Mucosa of rectum (tissue), 2 donors: ENCODE measurements at regions not wholly inside any gene's neighbourhood (a gene's known extent, or its start where the extent isn't known, plus 50 kb on each side); places are given as distances from the start of the nearest gene placed in this dataset.

Experiments
- H3K27ac ChIP-seq, 2 donors: one replicate each; pipeline ENCODE4 v1.7.0; 2013; ENCODE audit warnings: inconsistent platforms in 2 of 2, low read depth in 2 of 2, low read length in 2 of 2
- H3K27me3 ChIP-seq, 2 donors: one replicate each; pipeline ENCODE4 v1.7.0; 2013; ENCODE audit warnings: low read length in 2 of 2; ENCODE audit not compliant: control insufficient read depth in 2 of 2, insufficient read depth in 2 of 2
- H3K36me3 ChIP-seq, 2 donors: one replicate each; pipeline ENCODE4 v1.7.0; 2013; ENCODE audit warnings: low read length in 2 of 2; ENCODE audit not compliant: control insufficient read depth in 2 of 2, insufficient read depth in 2 of 2
- H3K4me1 ChIP-seq, 2 donors: one replicate each; pipeline ENCODE4 v1.7.0; 2013; ENCODE audit warnings: low read length in 2 of 2, mild to moderate bottlenecking in 1 of 2; ENCODE audit not compliant: control insufficient read depth in 2 of 2, insufficient read depth in 2 of 2
- H3K4me3 ChIP-seq, 2 donors: one replicate each; pipeline ENCODE4 v1.7.0; 2013; ENCODE audit warnings: low read length in 2 of 2
- H3K9ac ChIP-seq, 2 donors: one replicate each; pipeline ENCODE4 v1.7.0; 2013; ENCODE audit warnings: low read length in 2 of 2, low read depth in 1 of 2, mild to moderate bottlenecking in 1 of 2
- H3K9me3 ChIP-seq, 2 donors: one replicate each; pipeline ENCODE4 v1.7.0; 2013; ENCODE audit warnings: low read length in 2 of 2; ENCODE audit not compliant: control insufficient read depth in 2 of 2
- donor health status: healthy.
- donor health status: Normal muscosa, but diverticular disease.

DNA sequence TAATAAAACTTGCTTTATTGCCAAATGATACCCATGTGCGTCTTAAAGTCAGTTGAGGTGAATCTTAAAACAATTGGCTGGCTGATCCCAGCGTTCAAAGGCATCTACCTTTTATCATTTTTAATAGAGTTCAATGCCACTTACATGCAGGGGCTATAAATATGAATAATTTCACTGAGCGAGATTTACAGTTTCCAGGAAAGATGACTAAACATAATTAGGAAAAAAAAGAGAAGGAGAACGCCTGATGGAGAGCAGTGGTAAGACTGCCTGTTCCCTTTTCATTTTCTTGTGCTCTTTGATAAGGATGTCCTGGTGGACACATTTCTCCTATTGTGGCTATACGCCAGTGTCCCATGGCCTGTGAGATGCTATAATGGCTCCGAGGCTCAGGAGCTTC is 139.9 kb upstream of the SLC22A23 start:
- Histone ChIP-seq H3K9me3 (peaks cover 0 to 2% of the 10 kb centered on the region in 2 donors), H3K27ac (no peak overlapping the region), H3K36me3 (no peaks in the 10 kb centered on the region), H3K4me3 (no peak overlapping the region), H3K4me1 (no peaks in the 10 kb centered on the region), H3K27me3 (no peaks in the 10 kb centered on the region), H3K9ac (no peak overlapping the region)

DNA sequence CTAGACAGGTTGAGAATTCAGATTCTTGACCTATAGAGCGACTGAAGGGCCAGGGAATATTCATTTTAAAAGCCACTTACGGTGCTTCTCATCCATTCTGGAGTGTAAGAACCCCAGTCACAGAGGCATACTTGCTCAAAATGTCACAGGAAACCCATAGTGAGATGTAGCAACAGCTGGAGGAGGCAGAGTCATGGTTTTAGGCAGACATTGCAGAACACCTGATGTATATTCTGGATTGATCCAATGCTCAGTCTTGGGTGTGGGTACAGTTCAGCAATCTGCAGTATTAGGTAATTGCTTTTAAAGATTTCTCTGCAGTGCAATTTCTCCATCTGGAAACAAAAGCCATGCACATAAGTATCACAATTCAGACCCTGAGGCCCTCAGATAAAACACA is 137.4 kb upstream of the SLC22A23 start:
- H3K4me3 ChIP-seq = no peak overlapping the region
- H3K9me3 ChIP-seq = no peaks in the 10 kb centered on the region
- no peak overlapping the region for H3K9ac ChIP-seq
- no peak overlapping the region for H3K27ac ChIP-seq
- H3K27me3 ChIP-seq = no peaks in the 10 kb centered on the region
- no peaks in the 10 kb centered on the region for H3K36me3 ChIP-seq
- no peaks in the 10 kb centered on the region for H3K4me1 ChIP-seq

DNA sequence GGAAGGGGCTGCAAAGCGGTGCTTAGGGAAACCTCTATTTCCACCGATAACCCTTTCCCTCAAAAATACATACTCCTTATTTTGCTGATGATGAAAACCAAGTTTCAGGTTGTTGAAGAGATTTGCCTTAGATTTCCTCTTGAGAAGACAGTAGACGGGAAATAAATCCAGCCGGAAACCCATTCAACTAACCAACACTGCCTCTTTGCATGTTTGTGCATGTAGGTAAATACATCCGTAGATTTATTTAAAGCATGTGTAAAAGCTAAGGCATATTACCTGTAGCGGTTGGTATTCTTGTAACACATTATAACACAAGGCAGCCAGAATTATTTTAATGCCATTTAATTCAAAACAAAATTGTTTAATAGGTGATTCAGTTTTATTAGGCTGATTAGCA is 136.3 kb upstream of the SLC22A23 start:
- Histone ChIP-seq H3K9me3 (no peaks in the 10 kb centered on the region), H3K9ac (no peak overlapping the region), H3K27ac (no peak overlapping the region), H3K4me3 (no peak overlapping the region), H3K36me3 (no peaks in the 10 kb centered on the region), H3K4me1 (no peaks in the 10 kb centered on the region), H3K27me3 (no peaks in the 10 kb centered on the region)

DNA sequence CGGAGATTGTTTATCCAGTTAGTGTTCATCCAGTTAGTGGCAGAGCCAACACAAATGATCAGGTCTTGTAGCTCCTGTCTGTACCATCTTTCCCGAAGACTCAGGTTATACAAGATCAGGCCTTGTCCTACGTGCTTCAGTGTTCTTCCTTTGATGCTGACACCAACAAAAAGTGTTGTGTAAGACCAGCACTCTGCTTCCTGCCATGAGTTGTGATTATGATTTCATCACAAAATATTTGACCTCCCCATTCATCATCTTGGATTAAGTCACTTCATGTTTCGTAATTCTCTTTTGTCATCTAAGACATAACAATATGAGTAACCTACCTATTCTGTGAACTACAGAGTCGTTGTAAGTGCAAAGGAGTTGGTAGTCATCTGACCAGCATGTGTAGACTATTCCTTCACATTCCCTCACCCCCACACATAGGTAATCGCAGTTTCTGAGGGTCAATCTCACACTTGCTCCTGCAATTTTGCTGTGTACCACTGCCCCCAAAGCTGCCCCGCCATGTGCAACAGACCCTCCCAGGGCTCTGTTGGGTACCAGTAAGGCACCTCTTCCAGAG is 135.6 kb upstream of the SLC22A23 start:
- no peak overlapping the region for H3K4me3 ChIP-seq
- no peak overlapping the region for H3K9ac ChIP-seq
- H3K4me1 ChIP-seq = no peaks in the 10 kb centered on the region
- H3K9me3 ChIP-seq = peaks cover 3% of the 10 kb centered on the region in 2 donors
- no peaks in the 10 kb centered on the region for H3K27me3 ChIP-seq
- H3K27ac ChIP-seq = no peak overlapping the region
- no peaks in the 10 kb centered on the region for H3K36me3 ChIP-seq

DNA sequence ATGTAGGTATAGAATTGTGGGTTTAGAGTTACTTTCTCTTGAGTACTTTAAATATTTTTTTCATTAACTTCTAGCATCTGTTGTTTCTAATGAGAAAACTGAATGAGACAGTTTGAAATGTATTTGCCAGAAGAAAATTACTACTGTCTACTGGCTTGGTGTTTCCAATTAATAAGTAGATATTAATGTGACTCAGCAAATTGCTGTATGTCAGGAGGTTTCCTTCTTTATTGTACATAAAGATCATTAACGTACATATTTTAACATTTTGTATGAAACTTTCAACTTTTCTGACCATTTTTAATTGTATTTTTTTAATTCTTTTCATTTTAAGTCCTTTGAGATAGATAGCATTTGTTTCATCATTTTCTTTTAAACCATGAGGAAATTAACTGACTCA is 135.1 kb upstream of the SLC22A23 start:
- Histone ChIP-seq H3K9me3 (peaks cover 3% of the 10 kb centered on the region in 2 donors), H3K4me3 (no peak overlapping the region), H3K27me3 (no peaks in the 10 kb centered on the region), H3K4me1 (no peaks in the 10 kb centered on the region), H3K27ac (no peak overlapping the region), H3K36me3 (no peaks in the 10 kb centered on the region), H3K9ac (no peak overlapping the region)

DNA sequence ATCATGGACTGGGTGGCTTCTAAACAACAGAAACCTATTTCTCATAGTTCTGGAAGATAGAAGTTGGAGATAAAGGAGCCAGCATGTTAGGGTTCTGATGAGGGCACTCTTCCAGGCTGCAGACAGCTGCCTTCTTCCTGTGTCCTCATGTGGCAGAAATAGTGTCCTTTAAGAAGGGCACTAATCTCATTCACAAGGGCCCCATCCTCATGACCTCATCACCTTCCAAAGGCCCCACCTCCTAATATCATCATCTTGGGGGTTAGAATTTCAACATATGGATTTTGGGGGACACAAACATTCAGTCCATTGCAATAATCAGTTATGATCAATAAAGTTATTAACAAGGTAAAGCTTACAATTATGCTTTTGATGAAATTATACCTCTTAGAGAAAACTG is 130.8 kb upstream of the SLC22A23 start:
- H3K4me1 ChIP-seq = peaks cover 4 to 5% of the 10 kb centered on the region in 2 donors
- no peak overlapping the region for H3K4me3 ChIP-seq
- peaks cover 0 to 1% of the 10 kb centered on the region in 2 donors for H3K27me3 ChIP-seq
- H3K27ac ChIP-seq = no peak overlapping the region
- H3K36me3 ChIP-seq = no peaks in the 10 kb centered on the region
- H3K9ac ChIP-seq = no peak overlapping the region
- peaks cover 3% of the 10 kb centered on the region in 2 donors for H3K9me3 ChIP-seq

DNA sequence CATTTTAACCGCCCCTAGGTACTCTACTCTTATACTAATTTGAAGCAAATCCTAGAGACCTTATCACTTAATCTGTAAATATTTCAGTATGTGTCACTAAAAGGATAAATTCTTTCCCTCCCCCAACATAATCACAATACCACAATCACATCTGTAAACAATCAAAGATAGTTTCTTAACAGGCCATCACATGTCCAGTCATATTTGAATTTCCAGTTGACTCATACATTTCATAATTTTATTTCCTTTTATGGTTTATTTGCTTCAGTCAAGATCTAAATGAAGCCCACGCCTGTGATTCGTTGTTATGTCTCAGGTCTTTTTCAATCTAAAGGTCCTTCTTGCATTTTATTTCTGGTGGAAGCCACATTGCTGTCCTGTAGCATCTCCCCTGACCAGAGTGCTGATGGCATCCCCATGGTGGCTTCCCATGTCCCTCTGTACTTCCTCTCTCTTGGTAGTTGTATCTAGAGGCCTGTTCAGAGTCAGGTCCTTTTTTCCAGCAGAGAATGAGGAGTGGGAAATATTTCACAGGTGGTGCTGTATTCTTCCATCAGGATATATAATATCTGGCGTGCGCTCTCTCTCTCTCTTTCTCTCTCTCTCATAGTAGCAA is 128.6 kb upstream of the SLC22A23 start:
- Histone ChIP-seq H3K9me3 (peaks cover 3% of the 10 kb centered on the region in 2 donors), H3K27ac (no peak overlapping the region), H3K4me1 (peaks cover 4 to 5% of the 10 kb centered on the region in 2 donors), H3K4me3 (no peak overlapping the region), H3K36me3 (no peaks in the 10 kb centered on the region), H3K9ac (no peak overlapping the region), H3K27me3 (peaks cover 0 to 3% of the 10 kb centered on the region in 2 donors)

DNA sequence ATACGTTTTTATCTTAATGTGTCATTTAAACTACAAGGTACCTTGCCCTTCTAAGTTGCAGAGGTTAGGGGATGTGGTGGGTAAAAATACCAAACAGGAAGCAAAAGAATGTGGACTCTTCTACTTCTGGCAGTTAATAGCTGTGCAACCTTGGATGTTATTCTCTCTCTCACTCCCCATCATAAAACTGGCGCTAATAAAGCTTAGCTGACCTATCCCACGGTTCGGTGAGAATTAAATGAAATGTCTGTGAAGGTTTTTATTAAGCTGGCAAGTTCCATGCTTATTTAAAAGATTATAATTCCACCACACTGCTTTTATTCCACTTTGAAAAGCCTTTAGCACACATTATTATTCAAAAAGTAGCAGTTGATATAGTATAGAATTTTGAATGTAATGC is 127.8 kb upstream of the SLC22A23 start:
- Histone ChIP-seq H3K4me1 (peaks cover 4 to 5% of the 10 kb centered on the region in 2 donors), H3K9me3 (peaks cover 3% of the 10 kb centered on the region in 2 donors), H3K27me3 (peaks cover 0 to 3% of the 10 kb centered on the region in 2 donors), H3K4me3 (no peak overlapping the region), H3K27ac (no peak overlapping the region), H3K36me3 (no peaks in the 10 kb centered on the region), H3K9ac (no peak overlapping the region)

DNA sequence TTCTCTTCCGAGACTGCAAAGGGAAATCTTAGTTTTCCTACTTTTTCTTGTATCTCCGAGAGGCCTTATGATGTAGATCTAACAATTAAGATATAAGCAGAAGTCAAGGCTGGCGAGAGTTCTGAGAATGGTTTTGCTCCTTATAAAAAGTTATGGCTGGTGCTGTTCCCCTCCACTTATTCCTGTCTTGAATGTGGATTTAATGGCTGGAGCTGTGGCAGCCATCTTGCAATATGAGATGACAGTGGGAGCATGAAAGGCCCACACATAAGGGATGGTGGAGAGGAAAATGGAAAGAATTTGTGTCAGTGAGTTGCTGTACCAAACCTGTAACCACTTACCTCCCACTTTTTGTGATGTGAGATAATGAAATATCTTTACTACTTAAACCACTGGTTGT is 124.6 kb upstream of the SLC22A23 start:
- Histone ChIP-seq H3K4me1 (peaks cover 4 to 5% of the 10 kb centered on the region in 2 donors), H3K9ac (no peak overlapping the region), H3K4me3 (no peak overlapping the region), H3K9me3 (no peaks in the 10 kb centered on the region), H3K36me3 (no peaks in the 10 kb centered on the region), H3K27me3 (peaks cover 0 to 3% of the 10 kb centered on the region in 2 donors), H3K27ac (no peak overlapping the region)

DNA sequence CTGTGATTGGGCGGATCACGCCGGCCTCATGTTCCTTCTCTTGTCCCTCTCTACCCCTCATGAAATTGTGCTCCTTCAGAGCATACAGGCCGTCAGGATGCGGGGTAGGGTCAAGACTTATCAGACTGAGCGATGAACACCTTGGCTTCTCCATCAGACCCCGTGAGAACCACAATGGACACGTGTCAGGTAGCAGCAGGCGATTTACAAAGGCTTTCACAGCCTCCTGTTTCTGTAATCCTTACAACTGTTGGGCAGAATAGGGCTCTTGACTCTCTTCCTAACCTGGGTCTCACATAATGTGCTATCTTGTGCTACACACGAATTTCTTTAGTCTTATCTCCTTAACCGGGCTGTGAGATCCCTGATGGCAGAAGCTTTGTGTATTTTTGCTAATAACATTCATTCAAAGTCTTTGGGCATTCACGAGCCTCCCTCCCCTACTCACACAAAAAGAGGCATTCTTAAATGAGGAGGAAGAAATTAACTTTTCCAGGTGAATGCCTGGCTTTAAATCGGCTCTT is 122.9 kb upstream of the SLC22A23 start:
- H3K4me1 ChIP-seq = peaks cover 0 to 2% of the 10 kb centered on the region in 2 donors

More for the DNA sequence above, 122.9 kb upstream of the SLC22A23 start:
- Histone ChIP-seq H3K27ac (no peak overlapping the region), H3K4me3 (no peak overlapping the region), H3K27me3 (peaks cover 0 to 2% of the 10 kb centered on the region in 2 donors), H3K9ac (no peak overlapping the region), H3K36me3 (no peaks in the 10 kb centered on the region), H3K9me3 (no peaks in the 10 kb centered on the region)
